Activated CD4-positive, alpha-beta T cell treated with anti-CD3 and anti-CD28 coated beads, Interleukin-2, Interleukin-6, amounts not matched to agents 100 ng/mL and 50 ng/mL, durations not matched to agents 16 hours and 8 hours (primary cell): ENCODE measurements at regions not wholly inside any gene's neighbourhood (a gene's known extent, or its start where the extent isn't known, plus 50 kb on each side); places are given as distances from the start of the nearest gene placed in this dataset.
"Not testable (repeated sequence)": the region's sequence is repeated elsewhere in the genome, so short reads cannot be mapped to it uniquely, and the experiment has no call there.

Source experiments
- DNase-seq: peaks from one replicate; pipeline ENCODE4 v3.0.0-alpha.2; 2020

GRCh38 chr5:168088410-168089173 is 202.9 kb upstream of the WWC1 start:
- DNase-seq: no peak

GRCh38 chr5:168089201-168089887 is 202.1 kb upstream of the WWC1 start:
- DNase-seq: no peak

- no peak for DNase-seq
Measured at GRCh38 chr5:168092209-168093185, 198.9 kb upstream of the WWC1 start.

GRCh38 chr5:168093200-168093910 is 198.1 kb upstream of the WWC1 start:
- no peak for DNase-seq

- no peak for DNase-seq
Measured at GRCh38 chr5:168096525-168096924, 194.9 kb upstream of the WWC1 start.

- no peak for DNase-seq
Measured at GRCh38 chr5:168097876-168098653, 193.4 kb upstream of the WWC1 start.

GRCh38 chr5:168101352-168101751 is 190.1 kb upstream of the WWC1 start:
- no peak for DNase-seq

- not testable (repeated sequence) for DNase-seq
Measured at GRCh38 chr5:168103018-168103417, 188.4 kb upstream of the WWC1 start.

GRCh38 chr5:168104350-168104749 is 187.1 kb upstream of the WWC1 start:
- no peak for DNase-seq

- DNase-seq: no peak
Measured at GRCh38 chr5:168104811-168105481, 186.5 kb upstream of the WWC1 start.

GRCh38 chr5:168106008-168106761 is 185.3 kb upstream of the WWC1 start:
- DNase-seq: no peak

- DNase-seq: no peak
Measured at GRCh38 chr5:168109441-168109840, 182.0 kb upstream of the WWC1 start.

GRCh38 chr5:168110384-168110783 is 181.1 kb upstream of the WWC1 start:
- no peak for DNase-seq

GRCh38 chr5:168110870-168111832 is 180.3 kb upstream of the WWC1 start:
- no peak for DNase-seq

- peak; percentile 53 for DNase-seq
Measured at GRCh38 chr5:168114444-168115017, 176.9 kb upstream of the WWC1 start.

- DNase-seq: no peak
Measured at GRCh38 chr5:168117469-168117868, 174.0 kb upstream of the WWC1 start.

- no peak for DNase-seq
Measured at GRCh38 chr5:168118042-168118668, 173.3 kb upstream of the WWC1 start.
